ENCODE measurements at regions not wholly inside any gene's neighbourhood (a gene's known extent, or its start where the extent isn't known, plus 50 kb on each side); places are given as distances from the start of the nearest gene placed in this dataset.

DNA sequence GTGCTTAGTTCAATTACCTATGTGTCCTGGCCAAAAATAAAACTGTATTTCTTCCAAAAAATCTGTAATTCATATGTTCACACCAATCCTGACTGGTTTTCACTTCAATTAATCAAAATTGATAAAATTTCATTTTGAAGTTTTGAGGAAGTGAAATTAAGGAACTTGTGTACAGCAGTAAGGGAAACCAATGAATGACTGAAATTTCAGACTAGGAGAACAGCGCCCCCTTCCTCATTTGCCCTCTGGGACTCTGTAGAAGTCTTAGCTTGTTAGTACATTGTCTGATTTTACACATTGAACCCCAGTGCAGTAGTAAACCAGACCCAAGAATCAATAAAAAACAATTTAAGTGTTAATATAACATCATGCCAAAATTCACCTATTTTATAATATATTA is 495.3 kb upstream of the AGTR1 start:
- peaks cover 2% of the 10 kb centered on the region for H3K9me3 Mint-ChIP-seq
- no peak for DNase-seq (ENCODE audit: low read depth, low spot score)

DNA sequence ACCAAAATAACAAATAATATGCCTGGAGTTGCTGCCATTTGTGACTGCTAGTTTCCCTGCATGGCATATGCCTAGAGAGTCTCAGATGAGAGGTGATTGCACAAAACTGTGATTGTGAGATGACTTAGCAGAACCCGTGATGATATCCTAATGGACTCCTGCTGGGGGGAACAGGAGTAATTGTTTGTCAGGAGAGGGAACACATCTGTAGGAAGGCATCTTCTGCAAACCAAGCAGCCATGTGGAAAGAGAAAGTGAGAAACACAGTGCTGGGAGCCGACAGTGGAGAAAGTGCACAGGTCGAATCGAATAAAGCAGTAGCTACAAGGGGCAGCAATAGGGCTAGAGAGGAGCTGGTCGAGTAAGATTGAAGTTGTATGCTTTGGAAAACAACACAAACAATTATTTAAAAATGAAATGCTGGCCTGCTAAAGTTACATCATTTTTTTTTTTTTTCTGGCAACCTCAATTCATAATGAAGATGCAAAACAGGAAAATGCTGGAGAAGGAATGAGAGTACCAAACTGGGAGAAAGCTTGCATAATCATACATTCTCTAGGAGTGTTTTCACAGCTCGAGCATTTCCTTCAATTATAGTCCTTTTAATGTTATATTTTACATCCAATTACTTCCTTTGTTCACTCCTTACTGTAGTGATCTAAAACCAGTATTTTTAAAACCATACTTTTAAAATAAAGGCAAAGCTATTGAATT is 494.2 kb upstream of the AGTR1 start:
- Mint-ChIP-seq H3K27ac (ENCODE audit: unreplicated experiment) (no peak overlapping the region), H3K36me3 (ENCODE audit: low read depth) (peaks cover 2% of the 10 kb centered on the region), H3K4me1 (peaks cover 7% of the 10 kb centered on the region), H3K9me3 (peaks cover 2% of the 10 kb centered on the region), H3K27me3 (ENCODE audit: low read depth) (no peaks in the 10 kb centered on the region), H3K4me3 (no peak overlapping the region)
- no peak for DNase-seq (ENCODE audit: low read depth, low spot score)
- TF ChIP-seq, protein P1, sequence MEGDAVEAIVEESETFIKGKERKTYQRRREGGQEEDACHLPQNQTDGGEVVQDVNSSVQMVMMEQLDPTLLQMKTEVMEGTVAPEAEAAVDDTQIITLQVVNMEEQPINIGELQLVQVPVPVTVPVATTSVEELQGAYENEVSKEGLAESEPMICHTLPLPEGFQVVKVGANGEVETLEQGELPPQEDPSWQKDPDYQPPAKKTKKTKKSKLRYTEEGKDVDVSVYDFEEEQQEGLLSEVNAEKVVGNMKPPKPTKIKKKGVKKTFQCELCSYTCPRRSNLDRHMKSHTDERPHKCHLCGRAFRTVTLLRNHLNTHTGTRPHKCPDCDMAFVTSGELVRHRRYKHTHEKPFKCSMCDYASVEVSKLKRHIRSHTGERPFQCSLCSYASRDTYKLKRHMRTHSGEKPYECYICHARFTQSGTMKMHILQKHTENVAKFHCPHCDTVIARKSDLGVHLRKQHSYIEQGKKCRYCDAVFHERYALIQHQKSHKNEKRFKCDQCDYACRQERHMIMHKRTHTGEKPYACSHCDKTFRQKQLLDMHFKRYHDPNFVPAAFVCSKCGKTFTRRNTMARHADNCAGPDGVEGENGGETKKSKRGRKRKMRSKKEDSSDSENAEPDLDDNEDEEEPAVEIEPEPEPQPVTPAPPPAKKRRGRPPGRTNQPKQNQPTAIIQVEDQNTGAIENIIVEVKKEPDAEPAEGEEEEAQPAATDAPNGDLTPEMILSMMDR (conservative IDR thresholded peaks at IDR 0.05) = no peak

More for the DNA sequence above, 495.3 kb upstream of the AGTR1 start:
- TF ChIP-seq, protein P1 (conservative IDR thresholded peaks at IDR 0.05) = peak; percentile 27
- Mint-ChIP-seq H3K36me3 (ENCODE audit: low read depth) (peaks cover 2% of the 10 kb centered on the region), H3K4me1 (peaks cover 7% of the 10 kb centered on the region), H3K4me3 (no peak overlapping the region), H3K27ac (ENCODE audit: unreplicated experiment) (no peak overlapping the region), H3K27me3 (ENCODE audit: low read depth) (no peaks in the 10 kb centered on the region)

DNA sequence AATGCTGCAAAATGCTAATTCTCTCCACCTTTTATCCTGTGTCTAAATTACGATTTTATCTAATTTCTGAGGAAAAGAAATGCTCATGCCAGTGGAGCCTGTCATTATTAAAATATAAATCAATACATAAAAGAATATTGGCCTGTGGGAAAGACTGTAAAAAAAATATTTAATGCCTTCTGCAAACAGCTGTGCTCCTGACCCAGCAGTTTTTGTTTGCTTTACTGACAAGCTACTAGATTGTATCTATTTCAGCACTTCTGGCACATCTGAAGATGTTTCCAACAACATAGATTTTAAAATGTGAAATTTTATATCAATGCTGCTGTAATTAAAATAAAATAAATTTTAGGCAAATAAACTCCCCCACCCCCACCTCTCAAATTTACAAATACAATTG is 493.6 kb upstream of the AGTR1 start:
- peaks cover 2% of the 10 kb centered on the region for H3K9me3 Mint-ChIP-seq
- no peak overlapping the region for H3K4me3 Mint-ChIP-seq
- H3K27ac Mint-ChIP-seq (ENCODE audit: unreplicated experiment) = no peak overlapping the region
- TF ChIP-seq, protein P1 (conservative IDR thresholded peaks at IDR 0.05) = no peak
- peaks cover 2% of the 10 kb centered on the region for H3K36me3 Mint-ChIP-seq (ENCODE audit: low read depth)
- H3K27me3 Mint-ChIP-seq (ENCODE audit: low read depth) = no peaks in the 10 kb centered on the region
- DNase-seq (ENCODE audit: low read depth, low spot score) = no peak
- peaks cover 7% of the 10 kb centered on the region for H3K4me1 Mint-ChIP-seq

DNA sequence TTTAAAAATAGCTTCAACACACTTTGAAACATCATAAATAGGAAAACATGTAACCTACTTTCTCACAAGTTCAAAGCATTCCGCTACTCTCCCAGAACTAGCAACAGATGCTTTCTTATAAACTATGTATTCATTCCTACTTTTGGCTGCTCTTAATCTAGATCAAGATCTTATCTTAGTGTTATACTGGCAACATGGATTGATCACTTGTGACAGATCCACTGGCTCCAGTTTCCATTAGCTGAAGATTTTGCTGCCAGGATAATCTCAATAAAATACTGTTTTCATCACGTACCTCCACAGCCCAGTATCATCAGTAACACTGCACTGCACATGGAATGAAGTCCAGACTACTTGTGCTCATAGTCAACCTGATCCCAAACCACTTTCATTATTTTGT is 491.7 kb upstream of the AGTR1 start:
- Mint-ChIP-seq H3K9me3 (no peaks in the 10 kb centered on the region), H3K4me1 (peaks cover 7% of the 10 kb centered on the region), H3K4me3 (no peak overlapping the region), H3K27ac (ENCODE audit: unreplicated experiment) (no peak overlapping the region), H3K27me3 (ENCODE audit: low read depth) (no peaks in the 10 kb centered on the region), H3K36me3 (ENCODE audit: low read depth) (no peaks in the 10 kb centered on the region)
- TF ChIP-seq, protein P1 (conservative IDR thresholded peaks at IDR 0.05) = no peak
- DNase-seq (ENCODE audit: low read depth, low spot score) = no peak

DNA sequence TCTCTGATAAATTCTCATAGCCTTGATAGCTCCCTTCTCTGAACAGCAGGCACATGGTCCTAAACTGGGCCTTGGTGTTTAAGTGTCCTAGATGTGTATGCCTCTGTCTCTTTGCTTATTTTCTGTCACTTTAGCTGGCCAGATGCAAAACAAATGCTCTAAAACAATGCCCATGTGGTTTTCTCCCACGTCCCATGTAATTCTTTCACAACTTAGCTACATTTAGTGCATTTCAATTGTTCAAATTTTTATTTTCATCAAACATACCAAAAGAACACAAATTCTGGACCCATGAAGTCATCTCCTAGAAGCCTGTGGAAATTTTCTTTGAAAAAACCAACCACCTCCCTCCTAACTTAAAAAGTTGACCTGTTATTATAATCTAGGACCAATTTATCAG is 491.3 kb upstream of the AGTR1 start:
- Mint-ChIP-seq H3K27me3 (ENCODE audit: low read depth) (no peaks in the 10 kb centered on the region), H3K27ac (ENCODE audit: unreplicated experiment) (no peak overlapping the region), H3K4me3 (no peak overlapping the region), H3K36me3 (ENCODE audit: low read depth) (no peaks in the 10 kb centered on the region), H3K4me1 (peaks cover 7% of the 10 kb centered on the region), H3K9me3 (no peaks in the 10 kb centered on the region)
- DNase-seq (ENCODE audit: low read depth, low spot score) = no peak
- TF ChIP-seq, protein P1 (conservative IDR thresholded peaks at IDR 0.05) = no peak

All from neural crest cell (in vitro differentiated cells).